Mucosa of stomach (tissue), 1 donor: ENCODE measurements at regions not wholly inside any gene's neighbourhood (a gene's known extent, or its start where the extent isn't known, plus 50 kb on each side); places are given as distances from the start of the nearest gene placed in this dataset.
"Not testable (repeated sequence)": the region's sequence is repeated elsewhere in the genome, so short reads cannot be mapped to it uniquely, and the experiment has no call there.

Experiments used
- H3K27me3 ChIP-seq: one replicate; pipeline ENCODE4 v1.7.0; 2013; ENCODE audit warnings: mild to moderate bottlenecking, low read length; ENCODE audit not compliant: control insufficient read depth, insufficient read depth
- H3K36me3 ChIP-seq: one replicate; pipeline ENCODE4 v1.7.0; 2013; ENCODE audit warnings: low read length; ENCODE audit not compliant: control insufficient read depth, insufficient read depth
- H3K4me1 ChIP-seq: one replicate; pipeline ENCODE4 v1.7.0; 2013; ENCODE audit warnings: mild to moderate bottlenecking, low read length; ENCODE audit not compliant: control insufficient read depth, insufficient read depth
- H3K4me3 ChIP-seq: one replicate; pipeline ENCODE4 v1.7.0; 2013; ENCODE audit warnings: low read length
- H3K9ac ChIP-seq: one replicate; pipeline ENCODE4 v1.7.0; 2013; ENCODE audit warnings: mild to moderate bottlenecking, low read length, moderate library complexity
- H3K9me3 ChIP-seq: one replicate; pipeline ENCODE4 v1.7.0; 2013; ENCODE audit warnings: mild to moderate bottlenecking, low read length, moderate library complexity; ENCODE audit not compliant: control insufficient read depth
- donor health status: Pancreatic carcinoma.

GRCh38 chr22:35160268-35160667 is 94.3 kb downstream of the ISX start:
- Histone ChIP-seq H3K36me3 (no peaks in the 10 kb centered on the region), H3K4me1 (no peaks in the 10 kb centered on the region), H3K27me3 (peaks cover 5% of the 10 kb centered on the region), H3K9ac (no peak overlapping the region), H3K9me3 (no peaks in the 10 kb centered on the region), H3K4me3 (no peak overlapping the region)

DNA sequence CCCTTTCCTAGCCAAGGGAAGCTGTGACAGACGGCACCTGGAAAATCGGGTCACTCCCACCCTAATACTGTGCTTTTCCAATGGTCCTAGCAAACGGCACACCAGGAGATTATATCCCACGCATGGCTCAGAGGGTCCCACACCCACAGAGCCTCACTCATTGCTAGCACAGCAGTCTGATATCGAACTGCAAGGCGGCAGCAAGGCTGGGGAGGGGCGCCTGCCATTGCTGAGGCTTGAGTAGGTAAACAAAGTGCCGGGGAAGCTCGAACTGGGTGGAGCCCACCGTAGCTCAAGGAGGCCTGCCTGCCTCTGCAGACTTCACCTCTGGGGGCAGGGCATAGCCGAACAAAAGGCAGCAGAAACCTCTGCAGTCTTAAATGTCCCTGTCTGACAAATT is 91.4 kb upstream of the HMGXB4 start:
- not testable (repeated sequence) for H3K4me3 ChIP-seq, H3K27me3 ChIP-seq, H3K36me3 ChIP-seq, H3K9me3 ChIP-seq, H3K9ac ChIP-seq, H3K4me1 ChIP-seq

GRCh38 chr22:35170716-35171697 is 86.3 kb upstream of the HMGXB4 start:
- Histone ChIP-seq H3K36me3 (no peaks in the 10 kb centered on the region), H3K9ac (no peak overlapping the region), H3K9me3 (no peaks in the 10 kb centered on the region), H3K4me3 (no peak overlapping the region), H3K4me1 (no peaks in the 10 kb centered on the region), H3K27me3 (peaks cover 3% of the 10 kb centered on the region)

GRCh38 chr22:35172442-35172841 is 84.9 kb upstream of the HMGXB4 start:
- Histone ChIP-seq H3K9me3 (no peaks in the 10 kb centered on the region), H3K36me3 (no peaks in the 10 kb centered on the region), H3K4me1 (no peaks in the 10 kb centered on the region), H3K9ac (no peak overlapping the region), H3K27me3 (peaks cover 3% of the 10 kb centered on the region), H3K4me3 (no peak overlapping the region)

GRCh38 chr22:35173655-35174054 is 83.6 kb upstream of the HMGXB4 start:
- H3K36me3 ChIP-seq = no peaks in the 10 kb centered on the region
- peaks cover 5% of the 10 kb centered on the region for H3K27me3 ChIP-seq
- no peaks in the 10 kb centered on the region for H3K4me1 ChIP-seq
- H3K9me3 ChIP-seq = no peaks in the 10 kb centered on the region
- H3K4me3 ChIP-seq = no peak overlapping the region
- H3K9ac ChIP-seq = no peak overlapping the region

DNA sequence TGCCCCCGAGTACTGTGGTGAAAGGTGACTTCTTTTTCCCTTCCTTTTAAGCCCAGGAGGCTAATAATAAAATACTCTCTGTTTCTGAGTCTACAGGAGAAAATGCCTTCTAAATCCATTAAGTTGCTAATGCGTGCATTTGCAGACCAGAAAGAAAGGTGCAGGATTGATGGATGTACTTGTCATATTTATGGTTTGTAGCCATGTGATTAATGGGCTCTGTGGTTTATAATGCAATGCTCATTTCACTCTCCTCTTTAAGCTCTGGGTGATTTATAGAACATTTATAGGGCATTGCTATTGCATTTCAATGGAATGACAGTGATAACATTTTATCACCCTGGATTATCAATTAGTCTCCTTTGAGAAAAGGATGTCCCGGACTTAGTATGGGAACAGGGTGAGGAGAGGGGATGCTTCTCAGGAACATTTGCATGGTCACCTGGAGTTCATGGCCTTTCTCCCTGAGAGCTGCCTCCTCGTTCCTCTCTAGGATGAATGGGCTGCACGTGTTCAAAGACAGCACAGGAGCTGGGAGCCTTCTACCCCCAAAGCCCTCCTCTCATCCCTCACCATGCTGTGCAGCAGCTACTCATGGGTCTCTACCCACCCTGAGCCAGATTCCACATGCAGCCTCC is 82.8 kb upstream of the HMGXB4 start:
- Histone ChIP-seq H3K4me1 (no peaks in the 10 kb centered on the region), H3K27me3 (peaks cover 5% of the 10 kb centered on the region), H3K9ac (no peak overlapping the region), H3K36me3 (no peaks in the 10 kb centered on the region), H3K9me3 (no peaks in the 10 kb centered on the region), H3K4me3 (no peak overlapping the region)

DNA sequence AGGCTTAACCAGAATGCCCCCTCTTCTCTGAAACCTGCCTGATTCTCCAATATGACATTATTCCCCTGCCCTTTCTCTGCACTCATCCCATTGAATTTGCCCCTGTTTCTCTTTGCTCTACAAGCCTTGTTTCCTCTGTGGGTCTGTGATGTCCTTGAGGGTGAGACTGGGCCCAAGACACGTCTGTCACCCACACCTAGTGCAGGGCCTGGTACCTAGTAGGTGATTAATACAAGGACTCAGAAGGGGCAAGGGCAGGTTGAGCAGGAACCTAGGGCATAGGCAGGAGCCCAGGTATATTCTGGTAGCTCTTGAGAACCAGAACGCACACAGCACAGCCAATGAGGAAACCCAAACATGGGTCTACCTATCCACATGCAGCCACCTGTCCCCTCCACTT is 81.9 kb upstream of the HMGXB4 start:
- Histone ChIP-seq H3K4me3 (no peak overlapping the region), H3K27me3 (peaks cover 5% of the 10 kb centered on the region), H3K9me3 (no peaks in the 10 kb centered on the region), H3K36me3 (no peaks in the 10 kb centered on the region), H3K9ac (no peak overlapping the region), H3K4me1 (no peaks in the 10 kb centered on the region)

DNA sequence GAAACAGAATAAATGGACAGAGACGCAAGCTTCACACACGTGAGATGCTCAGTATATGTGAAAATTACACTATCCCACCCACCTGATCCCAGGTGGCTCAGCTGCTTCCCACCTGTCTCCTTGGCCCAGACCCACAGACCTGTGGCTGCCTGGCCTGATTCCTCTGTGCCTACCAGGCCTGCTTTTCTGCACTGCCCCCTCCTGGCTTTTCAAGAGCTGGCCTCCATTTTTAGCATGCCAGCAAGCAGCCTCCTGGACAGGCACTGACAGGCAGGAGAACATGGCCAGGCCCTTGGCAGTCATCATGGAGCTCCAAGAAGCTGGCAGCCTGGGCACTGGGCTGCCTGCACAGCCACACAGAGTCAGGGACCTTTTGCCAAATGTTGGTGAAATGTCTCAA is 79.5 kb upstream of the HMGXB4 start:
- Histone ChIP-seq H3K27me3 (peaks cover 5% of the 10 kb centered on the region), H3K4me1 (no peaks in the 10 kb centered on the region)

DNA sequence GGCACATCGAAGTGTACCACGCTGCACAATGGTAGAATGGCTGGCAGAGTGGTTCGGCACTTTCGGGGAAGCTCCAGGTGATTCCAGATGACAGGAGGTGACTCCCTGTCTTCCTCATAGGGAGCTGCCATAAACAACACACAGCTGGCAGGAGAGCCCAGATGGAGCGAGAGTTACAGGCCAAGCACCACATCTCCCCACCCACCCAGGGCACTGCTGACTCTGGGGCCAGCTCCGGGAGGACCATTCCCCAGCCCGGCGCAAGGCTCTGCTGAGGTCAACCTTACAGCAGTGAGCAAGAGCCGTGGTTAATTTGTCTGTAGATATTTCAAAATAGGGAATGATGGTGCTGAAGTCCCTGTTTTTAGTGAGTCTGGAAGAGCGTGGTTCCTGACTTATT is 78.8 kb upstream of the HMGXB4 start:
- no peaks in the 10 kb centered on the region for H3K36me3 ChIP-seq
- H3K4me3 ChIP-seq = no peak overlapping the region
- no peaks in the 10 kb centered on the region for H3K9me3 ChIP-seq
- H3K9ac ChIP-seq = no peak overlapping the region
- no peaks in the 10 kb centered on the region for H3K4me1 ChIP-seq
- peaks cover 5% of the 10 kb centered on the region for H3K27me3 ChIP-seq

More for the DNA sequence above, 79.5 kb upstream of the HMGXB4 start:
- Histone ChIP-seq H3K9me3 (no peaks in the 10 kb centered on the region), H3K9ac (no peak overlapping the region), H3K4me3 (no peak overlapping the region), H3K36me3 (no peaks in the 10 kb centered on the region)

GRCh38 chr22:35183917-35184316 is 73.4 kb upstream of the HMGXB4 start:
- Histone ChIP-seq H3K9ac (no peak overlapping the region), H3K4me1 (no peaks in the 10 kb centered on the region), H3K4me3 (no peak overlapping the region), H3K36me3 (no peaks in the 10 kb centered on the region), H3K9me3 (no peaks in the 10 kb centered on the region), H3K27me3 (no peaks in the 10 kb centered on the region)

- H3K36me3 ChIP-seq = no peaks in the 10 kb centered on the region
- no peak overlapping the region for H3K9ac ChIP-seq
- no peaks in the 10 kb centered on the region for H3K27me3 ChIP-seq
- no peak overlapping the region for H3K4me3 ChIP-seq
- H3K4me1 ChIP-seq = no peaks in the 10 kb centered on the region
- H3K9me3 ChIP-seq = no peaks in the 10 kb centered on the region
Measured at GRCh38 chr22:35186492-35186891, 70.8 kb upstream of the HMGXB4 start.

DNA sequence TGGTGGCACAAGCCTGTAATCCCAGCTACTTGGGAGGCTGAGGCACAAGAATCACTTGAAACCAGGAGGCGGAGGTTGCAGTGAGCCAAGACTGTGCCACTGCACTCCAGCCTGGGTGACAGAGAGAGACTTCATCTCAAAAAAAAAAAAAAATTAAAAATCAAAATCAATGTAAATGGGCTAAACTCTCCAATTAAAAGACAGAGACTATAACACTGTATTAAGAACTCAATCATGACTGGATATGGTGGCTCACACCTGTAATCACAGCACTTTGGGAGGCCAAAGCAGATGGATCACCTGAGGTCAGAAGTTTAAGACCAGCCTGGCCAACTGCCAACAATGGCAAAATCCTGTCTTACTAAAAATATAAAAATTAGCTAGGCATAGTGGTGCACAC is 68.4 kb upstream of the HMGXB4 start:
- not testable (repeated sequence) for H3K4me1 ChIP-seq, H3K9me3 ChIP-seq, H3K9ac ChIP-seq, H3K4me3 ChIP-seq, H3K36me3 ChIP-seq, H3K27me3 ChIP-seq
